ENCODE measurements at regions not wholly inside any gene's neighbourhood (a gene's known extent, or its start where the extent isn't known, plus 50 kb on each side); places are given as distances from the start of the nearest gene placed in this dataset.

DNA sequence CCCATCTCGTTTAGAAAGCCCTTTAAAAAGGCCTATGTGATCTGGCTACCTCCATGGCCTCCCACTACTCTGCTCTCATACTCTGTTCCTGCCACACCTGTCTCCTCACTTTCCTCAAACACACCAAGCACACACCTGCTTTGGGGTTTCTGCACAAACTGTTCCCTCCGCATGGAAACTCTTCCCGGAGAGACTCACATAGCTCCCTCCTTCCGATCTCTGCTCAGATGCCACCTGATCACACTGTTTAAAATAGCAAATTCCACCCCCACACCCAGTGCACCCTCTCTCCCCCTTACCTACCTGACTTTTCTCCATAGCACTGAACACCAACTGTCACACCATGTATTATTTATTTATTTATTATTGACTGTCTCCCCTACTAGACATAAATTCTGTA, 84.0 kb upstream of the NR4A3 start:
- Histone ChIP-seq H3K9me2 (replicated peaks; ENCODE audit: low read length) (no peaks in the 10 kb centered on the region), H3K4me3 (ENCODE audit: low read length) (no peak overlapping the region), H3K27me3 (ENCODE audit: low read length) (peaks cover 15% of the 10 kb centered on the region), H3K9ac (ENCODE audit: low read length) (no peak overlapping the region), H3K9me3 (ENCODE audit: low read length) (no peaks in the 10 kb centered on the region), H4K20me1 (ENCODE audit: low read length) (no peaks in the 10 kb centered on the region), H3K27ac (ENCODE audit: low read length) (no peak overlapping the region), H3K4me1 (ENCODE audit: insufficient read depth, low read length) (no peaks in the 10 kb centered on the region), H3K4me2 (ENCODE audit: low read length) (no peak overlapping the region), H3K79me2 (ENCODE audit: low read length) (no peaks in the 10 kb centered on the region), H3K36me3 (ENCODE audit: low read depth, low read length) (no peaks in the 10 kb centered on the region), H2AFZ (ENCODE audit: low read length) (no peak overlapping the region), H3F3A (ENCODE audit: low read length, unreplicated experiment) (no peaks in the 10 kb centered on the region)
- intact Hi-C loops (cut with micrococcal nuclease) = no loop called here
- DNase-seq (no peak), ATAC-seq (no peak)
- POLR2A ChIA-PET (ENCODE audit: unreplicated experiment) = no interaction called here
- TF ChIP-seq EZH2 (IDR thresholded peaks at IDR 0.05; ENCODE audit: low read length, unreplicated experiment) (no peak), EZH2phosphoT487 (IDR thresholded peaks at IDR 0.05; ENCODE audit: borderline replicate concordance, low read length) (no peak), CTCF (conservative IDR thresholded peaks at IDR 0.05; ENCODE audit: low read depth, low read length) (no peak)
- CTCF ChIA-PET = no interaction called here
- no TSS peak for BruUV-seq (replicated peaks)

DNA sequence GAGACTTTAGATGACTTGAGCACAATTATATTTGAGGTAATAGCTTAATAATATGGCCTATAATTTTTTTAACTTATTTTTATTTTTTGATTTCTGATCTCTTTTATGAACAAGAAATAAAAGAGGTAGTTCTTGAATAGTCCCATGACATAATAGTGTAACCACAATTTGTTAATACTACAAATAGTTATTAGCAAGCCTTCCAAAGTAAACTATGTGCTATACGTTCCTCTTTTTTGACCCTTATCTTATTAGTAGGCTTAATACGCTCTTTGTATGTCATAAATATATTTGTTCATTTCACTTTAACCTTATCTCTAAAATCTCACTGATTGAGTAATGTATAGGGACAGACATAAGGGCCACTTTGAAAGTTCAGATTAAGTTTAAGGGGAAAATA, 78.7 kb upstream of the NR4A3 start:
- H4K20me1 ChIP-seq (ENCODE audit: low read length) = no peaks in the 10 kb centered on the region
- no peaks in the 10 kb centered on the region for H3K9me2 ChIP-seq (replicated peaks; ENCODE audit: low read length)
- no peaks in the 10 kb centered on the region for H3K36me3 ChIP-seq (ENCODE audit: low read depth, low read length)
- H3K27me3 ChIP-seq (ENCODE audit: low read length) = no peaks in the 10 kb centered on the region; the same call in 1 of the 2 replicates
- H3K9me3 ChIP-seq (ENCODE audit: low read length) = no peaks in the 10 kb centered on the region
- no peak overlapping the region for H3K4me2 ChIP-seq (ENCODE audit: low read length)
- ChIA-PET POLR2A (ENCODE audit: unreplicated experiment) (no interaction called here), CTCF (no interaction called here)
- no peak overlapping the region for H2AFZ ChIP-seq (ENCODE audit: low read length)
- no peak overlapping the region for H3K4me3 ChIP-seq (ENCODE audit: low read length)
- no TSS peak for BruUV-seq (replicated peaks)
- no peak overlapping the region for H3K27ac ChIP-seq (ENCODE audit: low read length)
- TF ChIP-seq EZH2 (IDR thresholded peaks at IDR 0.05; ENCODE audit: low read length, unreplicated experiment) (no peak), EZH2phosphoT487 (IDR thresholded peaks at IDR 0.05; ENCODE audit: borderline replicate concordance, low read length) (no peak), CTCF (conservative IDR thresholded peaks at IDR 0.05; ENCODE audit: low read depth, low read length) (no peak)
- DNase-seq (no peak), ATAC-seq (no peak)
- no peak overlapping the region for H3K9ac ChIP-seq (ENCODE audit: low read length)
- no peaks in the 10 kb centered on the region for H3F3A ChIP-seq (ENCODE audit: low read length, unreplicated experiment)
- H3K4me1 ChIP-seq (ENCODE audit: insufficient read depth, low read length) = no peaks in the 10 kb centered on the region
- intact Hi-C loops (cut with micrococcal nuclease) = no loop called here
- H3K79me2 ChIP-seq (ENCODE audit: low read length) = no peaks in the 10 kb centered on the region

GRCh38 chr9:99743455-99743854, 78.2 kb upstream of the NR4A3 start:
- no peaks in the 10 kb centered on the region for H3K36me3 ChIP-seq (ENCODE audit: low read depth, low read length)
- TF ChIP-seq EZH2phosphoT487 (IDR thresholded peaks at IDR 0.05; ENCODE audit: borderline replicate concordance, low read length) = no peak
- TF ChIP-seq CTCF (conservative IDR thresholded peaks at IDR 0.05; ENCODE audit: low read depth, low read length) = no peak
- no peak for TF ChIP-seq EZH2 (IDR thresholded peaks at IDR 0.05; ENCODE audit: low read length, unreplicated experiment)
- no peaks in the 10 kb centered on the region for H3K4me1 ChIP-seq (ENCODE audit: insufficient read depth, low read length)
- no peak overlapping the region for H3K27ac ChIP-seq (ENCODE audit: low read length)
- intact Hi-C loops (cut with micrococcal nuclease) = no loop called here
- no peaks in the 10 kb centered on the region for H3F3A ChIP-seq (ENCODE audit: low read length, unreplicated experiment)
- no peaks in the 10 kb centered on the region for H4K20me1 ChIP-seq (ENCODE audit: low read length)
- no peak overlapping the region for H3K4me2 ChIP-seq (ENCODE audit: low read length)
- H3K4me3 ChIP-seq (ENCODE audit: low read length) = no peak overlapping the region
- no peak overlapping the region for H3K9ac ChIP-seq (ENCODE audit: low read length)
- CTCF ChIA-PET = no interaction called here
- no peaks in the 10 kb centered on the region for H3K9me2 ChIP-seq (replicated peaks; ENCODE audit: low read length)
- H3K27me3 ChIP-seq (ENCODE audit: low read length) = no peaks in the 10 kb centered on the region; the same call in 1 of the 2 replicates
- BruUV-seq (replicated peaks) = no TSS peak
- no peak overlapping the region for H2AFZ ChIP-seq (ENCODE audit: low read length)
- POLR2A ChIA-PET (ENCODE audit: unreplicated experiment) = no interaction called here
- ATAC-seq (no peak), DNase-seq (no peak)
- no peaks in the 10 kb centered on the region for H3K9me3 ChIP-seq (ENCODE audit: low read length)
- no peaks in the 10 kb centered on the region for H3K79me2 ChIP-seq (ENCODE audit: low read length)

Data from PC-3 (cell line).